HG03175 (cell line): ENCODE measurements at regions not wholly inside any gene's neighbourhood (a gene's known extent, or its start where the extent isn't known, plus 50 kb on each side); places are given as distances from the start of the nearest gene placed in this dataset.
"Not testable (repeated sequence)": the region's sequence is repeated elsewhere in the genome, so short reads cannot be mapped to it uniquely, and the experiment has no call there.

Source experiments
- ATAC-seq: cut with Tn5 transposase; IDR thresholded peaks from one replicate; pipeline ENCODE4 v1.9.1; 2021; ENCODE audit warnings: mild to moderate bottlenecking, moderate library complexity; ENCODE audit not compliant: unreplicated experiment

GRCh38 chr14:43887523-43887922 lies 619.6 kb downstream of the FSCB start:
- ATAC-seq, result no peak

- peak; percentile 74 for ATAC-seq
These were observed 629.6 kb downstream of the FSCB start for GRCh38 chr14:43877351-43877960.

- ATAC-seq, result no peak
These were observed 634.1 kb downstream of the FSCB start for GRCh38 chr14:43872752-43873655.

- no peak for ATAC-seq
These were observed 634.9 kb downstream of the FSCB start for GRCh38 chr14:43872222-43872621.

- no peak for ATAC-seq
These were observed 648.1 kb downstream of the FSCB start for GRCh38 chr14:43858981-43859380.

GRCh38 chr14:43855556-43855955 lies 651.5 kb downstream of the FSCB start:
- no peak for ATAC-seq

DNA sequence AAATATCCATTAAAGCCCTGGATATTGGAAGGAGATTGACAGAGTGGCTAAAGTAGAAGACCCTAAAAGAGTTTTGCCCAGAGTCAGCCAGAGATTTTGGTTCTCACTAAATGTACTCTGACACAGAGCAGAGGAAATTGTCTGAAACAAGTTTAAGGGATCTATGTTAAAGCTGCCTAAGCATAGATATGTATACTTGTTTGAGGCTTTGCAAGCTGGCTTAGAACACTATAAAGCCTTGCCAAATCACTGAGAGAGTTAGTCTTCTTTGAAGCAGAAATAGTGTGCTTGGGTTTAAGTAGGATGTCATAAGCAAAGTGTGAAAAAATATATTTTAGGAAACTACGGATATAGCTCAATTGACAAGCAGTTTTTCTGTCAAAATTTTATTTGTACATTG lies 653.5 kb downstream of the FSCB start:
- ATAC-seq, result no peak

DNA sequence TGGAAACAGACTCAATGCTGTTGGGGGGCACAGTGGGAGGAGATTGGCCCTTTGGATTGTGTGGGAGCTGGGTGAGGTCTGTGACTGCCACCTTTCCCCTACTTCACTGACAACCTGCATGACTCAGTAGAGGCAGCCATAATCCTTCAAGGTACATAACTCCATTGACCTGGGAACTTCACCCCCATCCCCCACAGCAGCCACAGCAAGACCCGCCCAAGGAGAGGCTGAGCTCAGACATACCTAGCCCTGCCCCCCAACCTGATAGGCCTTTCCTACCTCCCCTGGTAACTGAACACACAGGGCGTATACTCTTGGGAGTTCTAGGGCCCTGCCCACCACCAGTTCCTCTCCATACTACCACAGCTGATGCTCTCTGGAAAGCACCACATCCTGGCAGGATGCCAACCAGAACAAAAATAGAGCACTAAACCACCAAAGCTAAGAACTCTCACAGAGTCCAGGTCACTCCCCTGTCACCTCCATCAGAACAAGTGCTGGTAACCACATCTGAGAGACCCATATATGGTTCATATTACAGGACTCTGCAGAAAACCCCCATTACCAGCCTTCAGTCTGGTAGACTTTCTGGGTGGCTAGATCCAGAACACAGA lies 703.9 kb downstream of the FSCB start:
- peak; percentile 51 for ATAC-seq

DNA sequence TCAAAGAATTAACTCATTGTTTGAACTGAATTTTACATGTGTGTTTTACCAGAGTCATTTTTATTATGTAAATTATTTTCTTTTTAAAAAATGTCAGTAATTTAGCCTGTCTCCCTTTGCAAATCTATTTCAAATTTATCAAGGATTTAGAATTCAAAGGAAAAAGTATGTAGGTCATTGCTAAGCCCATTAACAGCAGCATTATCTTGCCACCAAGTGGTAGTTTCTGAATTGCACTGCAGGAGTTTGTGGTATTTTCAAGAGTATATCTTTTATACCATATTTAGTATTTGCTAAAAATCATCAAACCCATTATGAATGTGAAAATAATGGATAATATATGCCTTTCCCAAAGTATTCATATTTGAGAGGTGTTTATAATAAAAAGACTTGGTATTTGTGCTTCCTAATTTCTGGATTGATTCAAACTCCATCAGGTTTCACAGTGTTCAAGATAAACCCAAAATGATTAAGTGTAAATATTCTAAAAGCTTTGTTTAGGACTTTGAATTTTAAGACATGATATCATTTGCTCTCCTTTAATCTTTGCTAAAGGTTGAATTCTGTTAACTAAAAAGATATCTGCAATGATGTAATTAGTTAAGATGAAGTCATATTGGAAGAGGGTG lies 711.4 kb downstream of the FSCB start:
- no peak for ATAC-seq

GRCh38 chr14:43793579-43793978 lies 713.5 kb downstream of the FSCB start:
- ATAC-seq, result no peak

DNA sequence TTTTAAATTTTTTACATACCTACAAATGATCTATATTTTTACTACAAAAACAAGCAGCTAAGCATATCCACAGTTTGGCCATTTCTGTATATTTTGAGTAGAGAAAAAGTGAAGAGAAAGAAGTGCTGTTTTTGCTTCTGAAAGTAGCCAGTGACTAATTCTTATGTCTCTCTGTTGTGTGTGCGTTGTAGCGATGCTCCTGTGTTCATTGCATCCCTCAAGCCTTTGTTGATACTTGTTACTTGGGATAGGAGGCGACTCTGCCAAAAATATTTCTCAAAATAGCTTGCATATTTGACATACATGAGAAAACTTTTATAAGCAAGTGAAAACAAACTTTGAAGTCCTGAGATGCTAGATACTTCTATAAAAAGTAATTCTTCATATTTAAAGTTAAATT lies 714.1 kb downstream of the FSCB start:
- ATAC-seq, result no peak

DNA sequence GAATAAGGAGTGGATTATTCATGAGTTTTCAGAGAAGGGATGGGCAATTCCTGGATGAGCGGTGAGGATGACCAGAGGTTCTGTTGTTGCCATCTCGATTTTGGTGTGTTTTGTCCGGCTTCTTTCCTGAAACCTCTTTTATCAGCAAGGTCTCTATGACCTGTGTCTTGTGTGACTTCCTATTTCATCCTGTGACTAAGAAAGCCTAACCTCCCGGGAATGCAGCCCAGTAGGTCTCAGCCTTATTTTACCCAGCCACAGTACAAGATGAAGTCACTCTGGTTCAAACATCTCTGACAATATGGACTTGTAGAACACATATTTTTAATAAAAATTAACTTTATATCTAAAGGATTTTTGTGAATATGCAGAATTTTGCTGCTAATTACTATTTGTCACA lies 716.4 kb downstream of the FSCB start:
- ATAC-seq, result no peak

GRCh38 chr14:43789458-43789857 lies 717.6 kb downstream of the FSCB start:
- ATAC-seq, result no peak

DNA sequence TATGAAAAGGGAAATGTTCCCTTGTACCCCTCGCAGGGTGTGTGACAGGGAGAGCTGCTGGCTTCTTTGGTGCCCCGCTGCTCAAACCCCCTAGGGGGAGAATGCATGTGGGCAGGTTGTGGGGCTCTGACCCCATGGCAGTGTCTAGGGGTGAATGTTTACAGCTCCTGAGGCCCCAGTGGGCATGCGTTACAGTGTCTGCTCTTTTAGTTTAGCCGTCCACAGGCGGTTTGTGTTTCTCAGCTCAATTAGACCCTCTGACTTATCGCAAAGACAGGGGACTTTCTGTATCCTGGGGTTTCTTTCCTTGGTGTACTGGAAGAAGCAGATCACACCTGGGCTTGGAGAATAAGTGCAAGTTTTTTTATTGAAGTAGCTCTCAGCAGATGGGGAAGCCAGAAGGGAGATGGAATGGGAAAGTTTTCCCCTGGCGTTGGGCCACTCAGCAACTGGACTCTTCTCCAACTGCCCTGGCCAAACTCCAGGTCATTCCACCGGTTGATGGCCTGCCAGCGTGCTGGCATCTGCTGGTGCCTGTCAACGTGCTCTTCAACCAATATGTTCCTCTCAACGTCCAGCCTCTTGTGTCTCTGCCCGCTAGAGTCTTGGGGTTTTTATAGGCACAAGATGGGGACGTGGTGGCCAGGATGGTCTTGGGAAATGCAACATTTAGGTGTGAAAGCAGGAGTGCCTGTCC lies 720.9 kb downstream of the FSCB start:
- no peak for ATAC-seq

DNA sequence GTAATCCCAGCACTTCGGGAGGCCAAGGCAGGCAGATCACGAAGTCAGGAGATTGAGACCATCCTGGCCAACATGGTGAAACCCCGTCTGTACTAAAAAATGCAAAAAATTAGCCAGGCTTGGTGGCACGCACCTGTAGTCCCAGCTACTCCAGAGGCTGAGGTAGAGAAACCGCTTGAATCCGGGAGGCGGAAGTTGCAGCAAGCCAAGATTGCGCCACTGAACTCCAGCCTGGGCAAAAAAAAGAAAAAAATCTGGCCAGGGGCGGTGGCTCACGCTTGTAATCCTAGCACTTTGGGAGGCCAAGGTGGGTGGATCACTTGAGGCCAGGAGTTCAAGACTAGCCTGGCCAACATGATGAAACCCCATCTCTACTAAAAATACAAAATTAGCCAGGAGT lies 722.7 kb downstream of the FSCB start:
- not testable (repeated sequence) for ATAC-seq

GRCh38 chr14:43778937-43779639 lies 728.0 kb downstream of the FSCB start:
- ATAC-seq, result no peak

DNA sequence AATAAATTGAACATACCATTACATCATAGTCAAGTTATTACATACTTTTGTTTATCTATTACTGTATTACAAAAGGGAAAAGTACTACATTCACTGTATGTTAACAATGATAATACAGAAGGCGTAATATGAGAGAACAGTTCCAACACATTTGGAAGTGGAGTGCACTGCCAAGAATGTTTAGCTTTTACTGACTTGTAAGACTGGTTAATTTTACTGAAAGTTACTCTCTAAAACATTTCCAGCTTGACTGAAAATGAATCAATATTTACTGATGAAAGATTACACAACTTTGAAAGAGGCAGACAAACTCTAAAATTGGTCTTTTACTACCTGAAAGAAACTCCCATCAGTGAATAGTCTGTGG lies 728.5 kb downstream of the FSCB start:
- no peak for ATAC-seq

DNA sequence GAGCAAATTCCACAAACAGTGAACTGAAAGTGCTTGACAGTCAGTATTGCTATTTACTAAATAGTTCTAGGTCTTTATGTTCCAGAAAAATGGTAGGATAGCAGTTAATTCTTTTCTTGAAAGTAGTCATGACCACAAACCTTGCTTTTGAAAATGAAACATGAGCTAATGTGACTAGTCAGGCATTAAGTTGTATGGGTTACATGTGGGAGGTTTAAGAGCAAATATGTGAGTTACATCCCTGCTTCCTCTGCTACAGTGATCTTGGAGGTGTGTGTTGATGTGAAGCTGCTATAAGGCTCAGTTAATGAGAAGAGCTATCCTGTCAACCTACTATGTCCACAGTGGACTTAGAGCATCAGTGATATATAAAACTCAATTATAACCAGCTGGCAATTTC lies 741.6 kb downstream of the FSCB start:
- ATAC-seq, result no peak

- ATAC-seq, result no peak
These were observed 742.6 kb downstream of the FSCB start for GRCh38 chr14:43764433-43764832.

GRCh38 chr14:43755707-43756106 lies 751.4 kb downstream of the FSCB start:
- ATAC-seq, result no peak
